ENCODE measurements at regions not wholly inside any gene's neighbourhood (a gene's known extent, or its start where the extent isn't known, plus 50 kb on each side); places are given as distances from the start of the nearest gene placed in this dataset.

- no peak for DNase-seq
Observed at GRCh38 chr4:14831416-14831815, 170.9 kb upstream of the CPEB2 start.

GRCh38 chr4:14833053-14833452 lies 169.2 kb upstream of the CPEB2 start:
- no peak for DNase-seq

- no peak for DNase-seq
Observed at GRCh38 chr4:14834382-14834781, 167.9 kb upstream of the CPEB2 start.

DNA sequence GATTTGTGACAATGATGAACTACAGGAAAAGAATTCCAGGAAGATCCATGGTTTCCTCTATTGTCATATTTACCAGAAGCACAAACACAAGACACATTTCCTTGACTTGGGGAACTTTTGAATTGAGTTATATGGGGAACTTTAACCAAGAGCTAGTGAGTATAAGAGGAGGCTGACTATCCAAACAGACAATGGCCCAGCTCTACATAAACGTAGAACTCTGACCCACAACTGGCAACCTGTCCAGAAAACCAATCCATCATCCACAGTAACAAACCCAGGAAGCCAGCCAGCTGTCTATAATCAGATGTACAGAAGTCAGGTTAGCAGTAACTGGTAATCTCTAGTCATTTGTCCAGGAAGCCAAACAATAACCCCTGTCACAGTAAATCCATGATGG lies 167.0 kb upstream of the CPEB2 start:
- DNase-seq = no peak

- DNase-seq = no peak
Observed at GRCh38 chr4:14835708-14836425, 166.4 kb upstream of the CPEB2 start.

- DNase-seq = no peak
Observed at GRCh38 chr4:14837860-14838259, 164.4 kb upstream of the CPEB2 start.

GRCh38 chr4:14841801-14842768 lies 160.2 kb upstream of the CPEB2 start:
- no peak for DNase-seq

- DNase-seq = no peak
Observed at GRCh38 chr4:14842964-14843630, 159.2 kb upstream of the CPEB2 start.

DNA sequence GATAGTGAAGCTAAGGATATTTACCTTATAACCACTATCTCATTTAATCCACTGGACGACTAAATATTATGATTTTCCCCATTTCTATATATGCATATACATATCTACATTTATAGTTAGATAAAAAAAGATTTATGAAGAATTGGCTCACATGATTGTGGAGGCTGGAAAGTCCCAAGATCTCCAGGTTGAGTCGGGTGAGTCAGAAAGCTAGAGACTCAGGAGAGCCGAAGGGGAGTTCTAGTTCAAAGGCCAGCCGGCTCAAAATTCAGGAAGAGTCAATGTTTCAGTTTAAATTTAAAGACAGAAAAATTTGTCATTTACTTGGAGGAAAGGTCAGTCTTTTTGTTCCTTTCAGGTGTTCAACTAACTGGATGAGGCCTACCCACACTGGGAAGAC lies 158.2 kb upstream of the CPEB2 start:
- DNase-seq = no peak

GRCh38 chr4:14848229-14848628 lies 154.1 kb upstream of the CPEB2 start:
- no peak for DNase-seq

DNA sequence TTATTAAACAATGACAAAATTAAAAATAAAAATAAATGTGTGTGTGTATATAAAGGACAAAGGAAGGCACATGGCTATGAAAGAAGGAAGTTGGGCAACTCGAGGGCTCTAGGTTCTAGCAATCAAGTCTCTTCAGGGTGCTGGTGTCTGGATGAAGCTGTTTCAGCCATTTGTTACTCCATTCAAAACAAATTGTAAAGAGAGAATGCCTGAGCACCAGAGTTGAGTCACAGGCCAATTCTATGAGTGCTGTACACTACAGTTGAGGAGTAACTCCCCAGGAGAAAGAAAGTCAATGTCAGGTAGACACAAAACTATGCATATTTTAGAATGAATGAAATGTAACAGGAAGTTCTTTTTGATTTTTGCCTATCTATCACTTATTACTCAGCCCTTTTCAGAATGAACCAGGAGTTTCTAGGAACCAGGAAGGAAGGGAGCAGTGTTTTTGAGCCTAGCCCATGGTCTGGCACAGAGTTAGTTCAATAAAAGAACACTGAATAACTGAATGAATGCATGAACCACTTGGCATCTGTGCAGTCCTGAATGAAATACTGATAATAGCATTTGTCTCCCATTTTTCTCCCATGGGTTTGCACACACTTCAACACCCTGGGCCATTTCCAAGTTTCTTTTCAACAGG lies 151.7 kb upstream of the CPEB2 start:
- no peak for DNase-seq

DNA sequence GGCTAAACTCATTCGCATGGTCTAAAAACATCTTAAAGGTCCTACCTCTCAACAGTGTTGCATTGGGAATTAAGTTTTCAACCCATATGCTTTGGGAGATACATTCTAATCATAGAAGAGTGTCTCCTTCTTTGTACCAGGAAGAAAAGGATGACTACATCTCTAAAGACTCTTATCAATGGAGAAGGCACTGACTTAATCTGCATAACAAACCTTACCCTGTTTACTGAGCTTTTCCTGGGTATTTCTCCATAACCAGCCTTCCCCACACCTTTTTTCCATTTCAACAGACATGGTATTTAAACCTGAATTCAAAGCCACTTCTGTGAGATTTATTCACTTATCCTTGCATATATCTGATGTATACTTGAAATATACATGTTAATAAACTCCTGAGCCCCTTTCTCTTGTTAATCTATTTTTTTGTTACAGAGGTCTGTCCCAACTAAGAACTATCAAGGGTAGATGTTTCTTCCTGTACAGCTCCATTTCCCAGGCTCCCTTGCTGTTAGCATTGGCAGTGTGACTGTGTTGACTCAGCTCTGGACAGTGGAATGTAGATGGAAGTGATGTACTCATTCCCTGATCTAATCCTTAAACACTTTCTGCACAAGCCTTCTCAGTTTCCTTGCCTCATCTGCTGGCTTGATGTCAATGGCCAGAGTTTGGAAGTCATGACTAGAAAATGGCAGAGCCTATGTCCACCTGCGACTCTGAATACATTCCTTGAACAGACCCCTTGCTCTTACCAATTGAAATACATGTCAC lies 148.9 kb upstream of the CPEB2 start:
- DNase-seq = no peak

DNA sequence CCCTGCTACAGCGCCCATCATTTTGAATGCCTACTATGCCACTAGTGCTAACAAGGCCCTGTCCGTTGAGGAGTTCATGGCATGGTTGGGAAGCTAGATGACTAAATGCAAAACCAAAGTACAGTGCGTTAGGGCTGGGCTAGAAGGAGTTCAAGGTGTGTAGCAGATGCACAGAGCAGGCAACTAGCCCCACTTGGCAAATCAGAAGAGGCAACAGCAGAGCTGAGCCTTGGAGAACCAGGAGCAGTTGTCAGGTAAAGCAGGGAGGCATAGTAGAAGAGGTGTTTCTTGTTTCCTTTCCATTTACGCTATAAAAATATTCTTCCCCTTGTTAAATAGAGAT lies 146.6 kb upstream of the CPEB2 start:
- DNase-seq = no peak

DNA sequence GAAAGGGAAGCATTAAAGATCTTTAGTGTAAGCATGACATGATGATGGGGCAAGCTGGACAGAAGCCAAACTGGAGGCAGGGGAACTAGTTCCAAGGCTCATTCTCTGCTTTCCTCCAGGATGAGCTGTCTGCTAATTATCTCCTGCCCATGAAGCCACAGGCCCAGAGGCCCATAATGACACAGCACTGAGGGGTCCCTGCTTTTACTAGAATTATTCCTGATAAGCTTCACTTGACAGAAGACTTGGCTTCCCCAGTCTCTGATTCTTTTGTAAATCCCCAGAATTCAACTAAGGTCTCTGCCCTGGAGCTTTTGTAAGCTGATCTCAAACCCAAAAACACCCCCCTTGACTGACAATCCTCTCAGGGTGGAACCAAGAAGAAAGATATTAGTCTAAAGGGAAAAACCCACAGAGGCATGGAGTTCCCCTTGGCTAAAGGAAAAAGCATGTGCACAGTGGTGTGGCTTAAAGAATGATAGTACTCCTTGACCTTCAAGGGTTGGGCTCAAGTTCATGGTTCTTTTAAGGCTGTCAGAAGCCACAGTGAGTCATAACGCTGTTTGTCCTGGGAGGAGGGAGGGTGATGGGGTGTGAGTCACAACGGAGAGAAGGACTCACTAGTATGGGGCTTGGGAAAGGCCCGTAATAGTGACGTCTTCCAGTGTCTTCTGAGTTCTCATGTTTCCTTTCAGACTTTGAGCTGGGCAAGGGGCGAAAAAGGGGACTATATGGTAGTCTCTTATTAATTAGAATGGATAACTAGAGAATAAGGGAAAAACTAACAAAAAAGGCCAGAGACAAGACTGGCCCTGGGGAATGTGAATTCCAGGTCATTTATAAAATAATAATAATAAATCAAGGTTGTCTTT lies 146.0 kb upstream of the CPEB2 start:
- peak; percentile 79 for DNase-seq

GRCh38 chr4:14856934-14857235 lies 145.4 kb upstream of the CPEB2 start:
- DNase-seq = no peak

GRCh38 chr4:14857475-14857874 lies 144.8 kb upstream of the CPEB2 start:
- DNase-seq = no peak

DNA sequence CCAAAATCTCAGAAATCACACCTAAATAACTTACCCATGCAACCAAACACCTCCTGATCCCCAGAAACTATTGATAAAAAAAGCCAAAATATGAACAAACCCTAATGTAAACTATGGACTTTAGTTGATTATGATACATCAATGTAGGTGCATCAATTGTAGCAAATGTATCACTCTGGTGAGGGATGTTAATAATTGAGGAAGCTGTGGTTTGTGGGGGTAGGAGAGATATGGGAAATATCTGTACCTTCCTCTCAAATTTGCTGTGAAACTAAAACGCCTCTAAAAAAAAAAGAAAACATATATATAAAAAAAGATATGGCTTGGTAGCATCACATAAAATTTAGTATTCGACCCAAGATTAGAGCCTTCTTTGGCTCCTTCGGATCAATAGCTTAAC lies 144.3 kb upstream of the CPEB2 start:
- no peak for DNase-seq

- DNase-seq = no peak
Observed at GRCh38 chr4:14862891-14863290, 139.4 kb upstream of the CPEB2 start.

DNA sequence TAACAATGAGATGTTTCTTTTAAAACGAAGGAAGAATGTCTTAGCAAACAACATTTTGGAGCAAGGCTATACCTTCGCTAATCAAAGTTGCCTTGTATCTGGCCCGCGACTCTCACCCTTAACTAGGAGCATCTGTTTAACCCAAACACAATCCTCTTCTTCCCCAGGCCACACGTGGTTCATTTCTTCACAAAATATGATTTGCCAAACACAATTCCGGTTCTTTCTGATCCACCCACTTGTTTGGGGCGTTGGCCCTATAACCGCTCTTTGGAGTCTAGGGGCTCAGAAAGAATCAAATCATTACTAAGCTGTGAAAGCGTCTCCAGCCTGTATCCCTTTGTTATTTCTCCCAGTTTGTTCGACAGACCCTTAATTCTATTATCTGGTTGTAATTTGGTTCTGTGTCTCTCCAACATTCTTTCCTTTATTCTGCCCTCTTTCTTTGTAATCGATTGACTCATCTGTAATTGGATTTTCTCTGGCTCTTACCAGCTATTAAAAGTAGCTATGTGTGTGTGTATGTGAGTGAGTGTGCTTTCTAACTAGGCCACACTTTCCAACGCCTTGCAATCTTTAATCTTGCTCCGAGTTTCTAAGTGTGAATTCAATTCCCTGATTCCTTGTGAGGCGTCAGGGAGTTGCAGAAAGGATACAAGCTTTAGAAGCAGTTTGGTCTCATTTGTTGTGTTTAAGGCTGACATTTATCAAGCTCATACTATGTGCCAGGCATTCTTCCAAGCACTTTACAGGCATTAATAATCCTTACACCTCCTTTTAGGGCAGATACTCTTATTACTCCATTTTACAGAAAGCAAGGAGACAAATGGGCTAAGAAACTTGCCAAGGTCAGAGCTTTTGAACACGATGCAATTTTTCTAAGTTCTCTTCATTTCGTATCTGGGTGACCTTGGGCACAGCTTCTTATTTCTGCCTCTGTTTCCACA lies 138.6 kb upstream of the CPEB2 start:
- DNase-seq = no peak

- DNase-seq = no peak
Observed at GRCh38 chr4:14864365-14865030, 137.8 kb upstream of the CPEB2 start.

Data from stimulated activated CD4-positive, alpha-beta T cell treated with anti-CD3 and anti-CD28 coated beads, Interleukin-15, amount 100 ng/mL, for 24 hours (primary cell).